HEK293 (cell line): ENCODE measurements at regions not wholly inside any gene's neighbourhood (a gene's known extent, or its start where the extent isn't known, plus 50 kb on each side); places are given as distances from the start of the nearest gene placed in this dataset.

ENCODE experiments used
- CTCF ChIA-PET: fragments of 350-600 bp; formaldehyde crosslinking; extraction: SDS; loops from one replicate; lab custom pipeline; 2021; ENCODE audit warnings: antibody characterized with exemption; lab: Yijun Ruan, JAX
- POLR2A ChIA-PET: fragments of 300-600 bp; formaldehyde crosslinking; extraction: SDS; loops from one replicate; lab custom pipeline; 2020; ENCODE audit warnings: antibody characterized with exemption, inconsistent platforms; lab: Yijun Ruan, JAX
- H3K27ac ChIP-seq: fragments of 200-500 bp; sonication (Bioruptor generic); 2 replicates; pipeline ENCODE4 v1.5.1; 2014; ENCODE audit warnings: low read depth, low read length, control low read depth, inconsistent platforms; ENCODE audit errors: extremely low read depth
- H3K36me3 ChIP-seq, 2 experiments: fragments of 200-500 bp in 1 of 2; sonication (Bioruptor generic) in 1 of 2; 1 replicate in 1 of 2; 2 replicates in 1 of 2; pipeline ENCODE4 v1.5.1; 2014 to 2017; ENCODE audit warnings: inconsistent platforms in 2 of 2, low read length in 2 of 2; ENCODE audit not compliant: control insufficient read depth in 2 of 2, insufficient read depth in 1 of 2
- H3K4me1 ChIP-seq: fragments of 200-500 bp; sonication (Bioruptor generic); 2 replicates; pipeline ENCODE4 v1.5.1; 2014; ENCODE audit warnings: mild to moderate bottlenecking, low read length, inconsistent platforms; ENCODE audit not compliant: control insufficient read depth, insufficient read depth
- H3K4me3 ChIP-seq: 2 replicates; pipeline ENCODE4 v1.5.1; 2011; ENCODE audit warnings: low read depth, mild to moderate bottlenecking, control low read depth, low read length, moderate library complexity
- H3K9me3 ChIP-seq: fragments of 200-500 bp; sonication (Bioruptor generic); 2 replicates; pipeline ENCODE4 v1.5.1; 2014; ENCODE audit warnings: low read depth, low read length, inconsistent platforms; ENCODE audit not compliant: control insufficient read depth, insufficient read depth
- GLI4 ChIP-seq: fragments of 450-650 bp; formaldehyde crosslinking; IDR thresholded peaks from 2 replicates; pipeline ENCODE4 v1.5.1; 2016; ENCODE audit warnings: missing biosample characterization, missing genetic modification characterization
- GLIS2 ChIP-seq: fragments of 450-650 bp; formaldehyde crosslinking; IDR thresholded peaks from 2 replicates; pipeline ENCODE4 v1.5.1; 2016; ENCODE audit warnings: missing biosample characterization, missing genetic modification characterization
- KLF16 ChIP-seq: fragments of 450-650 bp; formaldehyde crosslinking; IDR thresholded peaks from 2 replicates; pipeline ENCODE4 v1.5.1; 2017; ENCODE audit warnings: missing biosample characterization, missing genetic modification characterization
- OSR2 ChIP-seq: fragments of 450-650 bp; formaldehyde crosslinking; IDR thresholded peaks from 2 replicates; pipeline ENCODE4 v1.5.1; 2016; ENCODE audit warnings: missing biosample characterization, missing genetic modification characterization
- REPIN1 ChIP-seq: fragments of 450-650 bp; formaldehyde crosslinking; IDR thresholded peaks from 2 replicates; pipeline ENCODE4 v1.5.1; 2017; ENCODE audit warnings: missing biosample characterization, missing genetic modification characterization, low read depth
- ZBTB8A ChIP-seq: fragments of 450-650 bp; formaldehyde crosslinking; IDR thresholded peaks from 2 replicates; pipeline ENCODE4 v1.5.1; 2016; ENCODE audit warnings: missing biosample characterization, missing genetic modification characterization
- ZFP37 ChIP-seq: fragments of 450-650 bp; formaldehyde crosslinking; IDR thresholded peaks from 2 replicates; pipeline ENCODE4 v1.5.1; 2016; ENCODE audit warnings: missing biosample characterization, missing genetic modification characterization
- ZNF140 ChIP-seq: fragments of 450-650 bp; formaldehyde crosslinking; IDR thresholded peaks from 2 replicates; pipeline ENCODE4 v1.5.1; 2016; ENCODE audit warnings: missing biosample characterization, missing genetic modification characterization
- ZNF155 ChIP-seq: fragments of 450-650 bp; formaldehyde crosslinking; IDR thresholded peaks from 2 replicates; pipeline ENCODE4 v1.5.1; 2016; ENCODE audit warnings: missing biosample characterization, missing genetic modification characterization
- ZNF311 ChIP-seq: fragments of 450-650 bp; formaldehyde crosslinking; IDR thresholded peaks from 2 replicates; pipeline ENCODE4 v1.5.1; 2017; ENCODE audit warnings: missing biosample characterization, missing genetic modification characterization, borderline replicate concordance
- ZNF335 ChIP-seq: fragments of 450-650 bp; formaldehyde crosslinking; conservative IDR thresholded peaks from 2 replicates; pipeline ENCODE4 v1.5.1; 2016; ENCODE audit warnings: missing biosample characterization, missing genetic modification characterization
- ZNF394 ChIP-seq: fragments of 450-650 bp; formaldehyde crosslinking; IDR thresholded peaks from 2 replicates; pipeline ENCODE4 v1.5.1; 2016; ENCODE audit warnings: missing biosample characterization, missing genetic modification characterization, mild to moderate bottlenecking, moderate library complexity, borderline replicate concordance
- ZNF426 ChIP-seq: fragments of 450-650 bp; formaldehyde crosslinking; IDR thresholded peaks from 2 replicates; pipeline ENCODE4 v1.5.1; 2017; ENCODE audit warnings: missing biosample characterization, missing genetic modification characterization, mild to moderate bottlenecking, inconsistent platforms, moderate library complexity
- ZNF473 ChIP-seq: fragments of 450-650 bp; formaldehyde crosslinking; IDR thresholded peaks from 2 replicates; pipeline ENCODE4 v1.5.1; 2017; ENCODE audit warnings: missing biosample characterization, missing genetic modification characterization
- ZNF521 ChIP-seq: fragments of 450-650 bp; formaldehyde crosslinking; IDR thresholded peaks from 2 replicates; pipeline ENCODE4 v1.5.1; 2017; ENCODE audit warnings: missing biosample characterization, mild to moderate bottlenecking, missing genetic modification characterization
- ZNF561 ChIP-seq: fragments of 450-650 bp; IDR thresholded peaks from 2 replicates; pipeline ENCODE4 v1.5.1; 2018; ENCODE audit warnings: missing biosample characterization, missing genetic modification characterization, borderline replicate concordance
- ZNF747 ChIP-seq: fragments of 450-650 bp; formaldehyde crosslinking; IDR thresholded peaks from 2 replicates; pipeline ENCODE4 v1.5.1; 2016; ENCODE audit warnings: missing biosample characterization, missing genetic modification characterization
- ZNF768 ChIP-seq: fragments of 450-650 bp; formaldehyde crosslinking; IDR thresholded peaks from 2 replicates; pipeline ENCODE4 v1.5.1; 2018; ENCODE audit warnings: missing biosample characterization, mild to moderate bottlenecking, missing genetic modification characterization
- TF ChIP-seq, protein P1 (sequence below): fragments of 450-650 bp; formaldehyde crosslinking; IDR thresholded peaks from 2 replicates; pipeline ENCODE4 v1.5.1; 2016; ENCODE audit warnings: missing biosample characterization, missing genetic modification characterization, borderline replicate concordance
- TF ChIP-seq, protein P2 (sequence below): fragments of 450-650 bp; formaldehyde crosslinking; optimal IDR thresholded peaks from 2 replicates; pipeline ENCODE3; 2016; ENCODE audit warnings: missing biosample characterization, mild to moderate bottlenecking, missing genetic modification characterization
- TF ChIP-seq, protein P3 (sequence below): fragments of 450-650 bp; formaldehyde crosslinking; IDR thresholded peaks from 2 replicates; pipeline ENCODE4 v1.5.1; 2017; ENCODE audit warnings: missing biosample characterization, missing genetic modification characterization
- TF ChIP-seq, protein P4 (sequence below): fragments of 450-650 bp; formaldehyde crosslinking; IDR thresholded peaks from 2 replicates; pipeline ENCODE4 v1.5.1; 2016; ENCODE audit warnings: missing biosample characterization, missing genetic modification characterization
- TF ChIP-seq, protein P5 (sequence below): fragments of 450-650 bp; formaldehyde crosslinking; IDR thresholded peaks from 2 replicates; pipeline ENCODE4 v1.5.1; 2016; ENCODE audit warnings: missing biosample characterization, missing genetic modification characterization

DNA sequence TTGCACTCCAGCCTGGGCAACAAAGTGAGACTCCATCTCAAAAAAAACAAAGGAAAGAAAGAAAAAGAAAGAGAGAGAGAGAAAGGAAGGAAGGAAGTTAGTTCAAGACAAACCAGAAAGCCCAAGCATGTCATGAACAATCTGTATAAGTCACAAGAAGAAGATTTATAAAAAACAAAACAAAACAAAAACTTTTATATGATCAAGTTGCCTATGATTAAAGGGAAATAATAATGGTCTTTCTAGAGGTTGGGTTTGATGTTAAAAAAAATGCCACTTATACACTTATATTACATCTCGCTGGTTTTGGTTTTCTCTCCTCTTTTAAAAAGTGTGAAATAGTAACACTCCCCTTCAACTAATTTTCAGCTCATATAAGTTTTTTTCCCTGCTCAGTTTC is 146.2 kb upstream of the CARMIL1 start (continued):
- TF ChIP-seq, protein P1, sequence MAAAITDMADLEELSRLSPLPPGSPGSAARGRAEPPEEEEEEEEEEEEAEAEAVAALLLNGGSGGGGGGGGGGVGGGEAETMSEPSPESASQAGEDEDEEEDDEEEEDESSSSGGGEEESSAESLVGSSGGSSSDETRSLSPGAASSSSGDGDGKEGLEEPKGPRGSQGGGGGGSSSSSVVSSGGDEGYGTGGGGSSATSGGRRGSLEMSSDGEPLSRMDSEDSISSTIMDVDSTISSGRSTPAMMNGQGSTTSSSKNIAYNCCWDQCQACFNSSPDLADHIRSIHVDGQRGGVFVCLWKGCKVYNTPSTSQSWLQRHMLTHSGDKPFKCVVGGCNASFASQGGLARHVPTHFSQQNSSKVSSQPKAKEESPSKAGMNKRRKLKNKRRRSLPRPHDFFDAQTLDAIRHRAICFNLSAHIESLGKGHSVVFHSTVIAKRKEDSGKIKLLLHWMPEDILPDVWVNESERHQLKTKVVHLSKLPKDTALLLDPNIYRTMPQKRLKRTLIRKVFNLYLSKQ (tag by site-specific recombination): no peak
- TF ChIP-seq ZNF140 (tag by site-specific recombination): no peak
- no peak for TF ChIP-seq ZBTB8A
- TF ChIP-seq OSR2 (tag by site-specific recombination): no peak

DNA sequence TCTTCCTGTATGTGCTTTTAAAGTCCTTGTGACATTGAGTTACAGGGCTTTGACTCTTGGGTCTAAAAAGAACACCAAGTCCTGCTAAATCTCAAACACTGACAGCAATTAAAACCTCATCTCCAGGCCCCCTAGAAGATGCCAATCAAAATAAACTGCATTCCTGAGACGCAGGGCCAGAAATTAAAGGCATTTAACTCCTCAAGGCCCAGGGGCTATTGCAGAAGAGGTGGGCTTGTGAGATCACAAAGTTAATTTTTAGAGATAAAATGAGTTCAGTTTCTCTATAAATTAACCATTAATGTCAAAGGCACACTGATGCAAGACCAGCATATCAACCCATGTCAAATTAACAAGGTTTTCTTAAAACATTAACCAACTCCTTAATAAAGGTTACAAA is 145.6 kb upstream of the CARMIL1 start:
- TF ChIP-seq KLF16 (tag by site-specific recombination): no peak
- TF ChIP-seq REPIN1: no peak
- TF ChIP-seq GLIS2 (tag by site-specific recombination): no peak
- TF ChIP-seq OSR2 (tag by site-specific recombination): no peak
- TF ChIP-seq GLI4 (tag by site-specific recombination): no peak
- no peak for TF ChIP-seq ZNF473 (tag by site-specific recombination)
- no peak overlapping the region for H3K4me3 ChIP-seq
- no peaks in the 10 kb centered on the region for H3K4me1 ChIP-seq
- no peaks in the 10 kb centered on the region for H3K9me3 ChIP-seq
- H3K36me3 ChIP-seq: no peaks in the 10 kb centered on the region
- ChIA-PET POLR2A (no interaction called here), CTCF (no interaction called here)
- no peak overlapping the region for H3K27ac ChIP-seq

DNA sequence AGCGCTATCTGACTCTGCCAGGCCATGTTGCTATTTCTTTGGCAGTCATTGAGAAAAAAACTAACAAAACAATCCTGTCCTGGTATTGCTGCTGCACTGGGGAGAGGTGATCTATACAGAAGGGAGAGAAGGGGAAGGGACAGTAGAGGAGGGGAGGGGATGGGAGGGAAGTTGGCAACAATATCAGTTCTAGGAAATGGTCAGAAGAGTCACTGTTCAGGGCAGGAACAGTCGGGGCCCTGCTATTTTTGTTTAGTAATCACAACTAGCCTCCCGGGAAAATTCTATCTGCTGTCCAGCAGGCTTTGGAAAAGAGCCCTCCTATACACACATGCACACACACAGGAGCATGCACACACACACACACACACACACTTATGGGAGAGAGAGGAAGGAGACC is 142.3 kb upstream of the CARMIL1 start:
- TF ChIP-seq ZFP37 (tag by site-specific recombination): no peak
- no peak for TF ChIP-seq OSR2 (tag by site-specific recombination)
- no peak for TF ChIP-seq ZNF426 (tag by site-specific recombination)
- TF ChIP-seq ZNF768: no peak
- no peak for TF ChIP-seq ZNF747
- TF ChIP-seq, protein P2, sequence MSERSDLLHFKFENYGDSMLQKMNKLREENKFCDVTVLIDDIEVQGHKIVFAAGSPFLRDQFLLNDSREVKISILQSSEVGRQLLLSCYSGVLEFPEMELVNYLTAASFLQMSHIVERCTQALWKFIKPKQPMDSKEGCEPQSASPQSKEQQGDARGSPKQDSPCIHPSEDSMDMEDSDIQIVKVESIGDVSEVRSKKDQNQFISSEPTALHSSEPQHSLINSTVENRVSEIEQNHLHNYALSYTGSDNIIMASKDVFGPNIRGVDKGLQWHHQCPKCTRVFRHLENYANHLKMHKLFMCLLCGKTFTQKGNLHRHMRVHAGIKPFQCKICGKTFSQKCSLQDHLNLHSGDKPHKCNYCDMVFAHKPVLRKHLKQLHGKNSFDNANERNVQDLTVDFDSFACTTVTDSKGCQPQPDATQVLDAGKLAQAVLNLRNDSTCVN (tag by site-specific recombination): no peak
- TF ChIP-seq, all 188 proteins: peak for 0
- Histone ChIP-seq H3K4me3 (no peak overlapping the region), H3K9me3 (no peaks in the 10 kb centered on the region), H3K4me1 (no peaks in the 10 kb centered on the region), H3K27ac (no peak overlapping the region), H3K36me3 (no peaks in the 10 kb centered on the region)
- ChIA-PET CTCF (no interaction called here), POLR2A (no interaction called here)

DNA sequence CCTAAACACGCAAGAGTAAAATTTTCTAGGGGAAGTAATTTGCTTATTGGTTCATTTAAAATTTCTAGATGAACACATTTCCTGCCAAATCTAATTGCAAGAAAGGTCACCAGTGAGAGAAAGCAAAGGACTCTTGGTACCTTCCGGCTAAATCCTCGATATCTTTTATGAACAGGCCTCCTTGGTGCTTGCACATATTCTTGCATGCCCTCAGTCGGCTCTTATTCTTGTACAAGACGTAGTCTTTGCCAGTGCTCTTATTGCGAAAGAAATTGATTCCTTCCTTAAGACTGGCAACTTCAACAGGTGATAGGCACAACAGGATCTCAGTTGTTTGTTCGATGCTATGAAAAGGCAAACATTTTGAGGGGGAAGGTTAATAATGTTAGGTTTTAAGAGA is 141.7 kb upstream of the CARMIL1 start:
- POLR2A ChIA-PET: no interaction called here
- Histone ChIP-seq H3K4me1 (no peaks in the 10 kb centered on the region), H3K27ac (no peak overlapping the region), H3K36me3 (no peaks in the 10 kb centered on the region), H3K9me3 (no peaks in the 10 kb centered on the region), H3K4me3 (no peak overlapping the region)
- CTCF ChIA-PET: no interaction called here
- TF ChIP-seq ZNF561 (tag by site-specific recombination): no peak
- TF ChIP-seq, protein P3, sequence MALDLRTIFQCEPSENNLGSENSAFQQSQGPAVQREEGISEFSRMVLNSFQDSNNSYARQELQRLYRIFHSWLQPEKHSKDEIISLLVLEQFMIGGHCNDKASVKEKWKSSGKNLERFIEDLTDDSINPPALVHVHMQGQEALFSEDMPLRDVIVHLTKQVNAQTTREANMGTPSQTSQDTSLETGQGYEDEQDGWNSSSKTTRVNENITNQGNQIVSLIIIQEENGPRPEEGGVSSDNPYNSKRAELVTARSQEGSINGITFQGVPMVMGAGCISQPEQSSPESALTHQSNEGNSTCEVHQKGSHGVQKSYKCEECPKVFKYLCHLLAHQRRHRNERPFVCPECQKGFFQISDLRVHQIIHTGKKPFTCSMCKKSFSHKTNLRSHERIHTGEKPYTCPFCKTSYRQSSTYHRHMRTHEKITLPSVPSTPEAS (tag by site-specific recombination): no peak
- no peak for TF ChIP-seq ZNF394
- TF ChIP-seq, protein P4, sequence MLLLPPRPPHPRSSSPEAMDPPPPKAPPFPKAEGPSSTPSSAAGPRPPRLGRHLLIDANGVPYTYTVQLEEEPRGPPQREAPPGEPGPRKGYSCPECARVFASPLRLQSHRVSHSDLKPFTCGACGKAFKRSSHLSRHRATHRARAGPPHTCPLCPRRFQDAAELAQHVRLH (tag by site-specific recombination): no peak
- TF ChIP-seq, protein P5, sequence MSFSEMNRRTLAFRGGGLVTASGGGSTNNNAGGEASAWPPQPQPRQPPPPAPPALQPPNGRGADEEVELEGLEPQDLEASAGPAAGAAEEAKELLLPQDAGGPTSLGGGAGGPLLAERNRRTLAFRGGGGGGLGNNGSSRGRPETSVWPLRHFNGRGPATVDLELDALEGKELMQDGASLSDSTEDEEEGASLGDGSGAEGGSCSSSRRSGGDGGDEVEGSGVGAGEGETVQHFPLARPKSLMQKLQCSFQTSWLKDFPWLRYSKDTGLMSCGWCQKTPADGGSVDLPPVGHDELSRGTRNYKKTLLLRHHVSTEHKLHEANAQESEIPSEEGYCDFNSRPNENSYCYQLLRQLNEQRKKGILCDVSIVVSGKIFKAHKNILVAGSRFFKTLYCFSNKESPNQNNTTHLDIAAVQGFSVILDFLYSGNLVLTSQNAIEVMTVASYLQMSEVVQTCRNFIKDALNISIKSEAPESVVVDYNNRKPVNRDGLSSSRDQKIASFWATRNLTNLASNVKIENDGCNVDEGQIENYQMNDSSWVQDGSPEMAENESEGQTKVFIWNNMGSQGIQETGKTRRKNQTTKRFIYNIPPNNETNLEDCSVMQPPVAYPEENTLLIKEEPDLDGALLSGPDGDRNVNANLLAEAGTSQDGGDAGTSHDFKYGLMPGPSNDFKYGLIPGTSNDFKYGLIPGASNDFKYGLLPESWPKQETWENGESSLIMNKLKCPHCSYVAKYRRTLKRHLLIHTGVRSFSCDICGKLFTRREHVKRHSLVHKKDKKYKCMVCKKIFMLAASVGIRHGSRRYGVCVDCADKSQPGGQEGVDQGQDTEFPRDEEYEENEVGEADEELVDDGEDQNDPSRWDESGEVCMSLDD: no peak
- TF ChIP-seq ZNF155 (tag by site-specific recombination): no peak
- TF ChIP-seq ZNF335 (tag by site-specific recombination): no peak
- TF ChIP-seq ZNF311 (tag by site-specific recombination): no peak
- TF ChIP-seq ZNF521 (tag by site-specific recombination): no peak
